WTC11 (cell line): ENCODE measurements at regions not wholly inside any gene's neighbourhood (a gene's known extent, or its start where the extent isn't known, plus 50 kb on each side); places are given as distances from the start of the nearest gene placed in this dataset.

ENCODE experiments used
- ATAC-seq: fragments of 200-7000 bp; cut with Tn5 transposase; 2 replicates; pipeline ENCODE4 v1.10.0; 2021; ENCODE audit warnings: mild to moderate bottlenecking, moderate library complexity
- CTCF ChIA-PET: fragments of 300-600 bp; sonication (Branson Sonifier 250); formaldehyde crosslinking; loops from one replicate; lab custom pipeline; 2021; ENCODE audit warnings: antibody characterized with exemption; lab: Charles Lee
- POLR2A ChIA-PET: fragments of 350-600 bp; sonication (Branson Sonifier 250); formaldehyde crosslinking; loops from one replicate; lab custom pipeline; 2021; ENCODE audit warnings: antibody characterized with exemption; lab: Charles Lee
- DNase-seq: peaks from one replicate; pipeline ENCODE4 v3.0.0; 2021; ENCODE audit warnings: low spot score
- H3K27ac Mint-ChIP-seq: 2 replicates; pipeline ENCODE4 v1.8.0; 2021; ENCODE audit warnings: mixed read lengths
- H3K27me3 Mint-ChIP-seq: 2 replicates; pipeline ENCODE4 v1.8.0; 2021; ENCODE audit warnings: low read depth, mild to moderate bottlenecking, moderate library complexity, mixed read lengths
- H3K36me3 Mint-ChIP-seq: 2 replicates; pipeline ENCODE4 v1.8.0; 2021; ENCODE audit warnings: mixed read lengths
- H3K4me1 Mint-ChIP-seq: 2 replicates; pipeline ENCODE4 v1.8.0; 2022; ENCODE audit warnings: mixed read lengths
- H3K4me3 Mint-ChIP-seq: 2 replicates; pipeline ENCODE4 v1.8.0; 2021; ENCODE audit warnings: mild to moderate bottlenecking, moderate library complexity, mixed read lengths
- H3K9me3 Mint-ChIP-seq: 2 replicates; pipeline ENCODE4 v1.8.0; 2021; ENCODE audit warnings: mixed read lengths
- ATF1 ChIP-seq: sonication (generic); formaldehyde crosslinking; IDR thresholded peaks from 2 replicates; pipeline ENCODE4 v1.8.1; 2023; ENCODE audit warnings: mild to moderate bottlenecking, moderate library complexity, missing genetic modification reagents
- ATF2 ChIP-seq: sonication (generic); formaldehyde crosslinking; IDR thresholded peaks from 2 replicates; pipeline ENCODE4 v1.8.1; 2022; ENCODE audit warnings: low read depth, missing genetic modification reagents, borderline replicate concordance
- ATF3 ChIP-seq: sonication (generic); formaldehyde crosslinking; conservative IDR thresholded peaks from 2 replicates; pipeline ENCODE4 v1.8.1; 2022; ENCODE audit warnings: mild to moderate bottlenecking, missing genetic modification reagents
- ELF4 ChIP-seq: sonication (generic); formaldehyde crosslinking; IDR thresholded peaks from 2 replicates; pipeline ENCODE4 v1.8.1; 2022; ENCODE audit warnings: low read depth, mild to moderate bottlenecking, moderate library complexity, missing genetic modification reagents
- GTF2I ChIP-seq: fragments of 250-450 bp; sonication (Bioruptor Pico); conservative IDR thresholded peaks from 2 replicates; pipeline ENCODE4 v1.4.0; 2021; ENCODE audit warnings: mild to moderate bottlenecking
- HMGXB4 ChIP-seq: sonication (generic); formaldehyde crosslinking; IDR thresholded peaks from 2 replicates; pipeline ENCODE4 v1.8.1; 2023; ENCODE audit warnings: mild to moderate bottlenecking, moderate library complexity, missing genetic modification reagents
- MAX ChIP-seq: sonication (generic); formaldehyde crosslinking; IDR thresholded peaks from 2 replicates; pipeline ENCODE4 v1.8.0; 2022; ENCODE audit warnings: mild to moderate bottlenecking, missing genetic modification reagents
- MLX ChIP-seq: sonication (generic); formaldehyde crosslinking; IDR thresholded peaks from 2 replicates; pipeline ENCODE4 v1.8.1; 2023; ENCODE audit warnings: mild to moderate bottlenecking, missing genetic modification reagents, moderate library complexity
- MYBL2 ChIP-seq: sonication (generic); formaldehyde crosslinking; IDR thresholded peaks from 2 replicates; pipeline ENCODE4 v1.8.1; 2023; ENCODE audit warnings: mild to moderate bottlenecking, moderate library complexity, missing genetic modification reagents
- NFATC4 ChIP-seq: fragments of 250-450 bp; sonication (Bioruptor Pico); IDR thresholded peaks from 2 replicates; pipeline ENCODE4 v1.9.0; 2021; ENCODE audit warnings: mild to moderate bottlenecking
- NR1H2 ChIP-seq: sonication (generic); formaldehyde crosslinking; IDR thresholded peaks from 2 replicates; pipeline ENCODE4 v1.9.0; 2021; ENCODE audit warnings: mild to moderate bottlenecking, moderate library complexity, missing genetic modification reagents
- PRDM15 ChIP-seq: sonication (generic); formaldehyde crosslinking; IDR thresholded peaks from 2 replicates; pipeline ENCODE4 v1.8.0; 2022; ENCODE audit warnings: missing genetic modification reagents
- PREB ChIP-seq: sonication (generic); formaldehyde crosslinking; IDR thresholded peaks from 2 replicates; pipeline ENCODE4 v1.8.1; 2022; ENCODE audit warnings: mild to moderate bottlenecking, missing genetic modification reagents, moderate library complexity, borderline replicate concordance
- RORB ChIP-seq: fragments of 250-450 bp; sonication (Bioruptor Pico); IDR thresholded peaks from 2 replicates; pipeline ENCODE4 v1.9.0; 2021; ENCODE audit warnings: mild to moderate bottlenecking
- TEAD1 ChIP-seq: sonication (generic); formaldehyde crosslinking; IDR thresholded peaks from 2 replicates; pipeline ENCODE4 v1.8.0; 2022; ENCODE audit warnings: mild to moderate bottlenecking, missing genetic modification reagents
- TP53 ChIP-seq: sonication (generic); formaldehyde crosslinking; IDR thresholded peaks from 2 replicates; pipeline ENCODE4 v1.8.1; 2023; ENCODE audit warnings: mild to moderate bottlenecking, missing genetic modification reagents
- ZNF121 ChIP-seq: sonication (generic); formaldehyde crosslinking; IDR thresholded peaks from 2 replicates; pipeline ENCODE4 v1.8.0; 2023; ENCODE audit warnings: missing genetic modification reagents
- TF ChIP-seq, protein P1 (sequence below): sonication (generic); formaldehyde crosslinking; IDR thresholded peaks from 2 replicates; pipeline ENCODE4 v1.8.0; 2023; ENCODE audit warnings: mild to moderate bottlenecking, missing genetic modification reagents
- TF ChIP-seq, protein P2 (sequence below): sonication (generic); formaldehyde crosslinking; IDR thresholded peaks from 2 replicates; pipeline ENCODE4 v1.8.1; 2022; ENCODE audit warnings: low read depth, mild to moderate bottlenecking, moderate library complexity, missing genetic modification reagents, borderline replicate concordance

DNA sequence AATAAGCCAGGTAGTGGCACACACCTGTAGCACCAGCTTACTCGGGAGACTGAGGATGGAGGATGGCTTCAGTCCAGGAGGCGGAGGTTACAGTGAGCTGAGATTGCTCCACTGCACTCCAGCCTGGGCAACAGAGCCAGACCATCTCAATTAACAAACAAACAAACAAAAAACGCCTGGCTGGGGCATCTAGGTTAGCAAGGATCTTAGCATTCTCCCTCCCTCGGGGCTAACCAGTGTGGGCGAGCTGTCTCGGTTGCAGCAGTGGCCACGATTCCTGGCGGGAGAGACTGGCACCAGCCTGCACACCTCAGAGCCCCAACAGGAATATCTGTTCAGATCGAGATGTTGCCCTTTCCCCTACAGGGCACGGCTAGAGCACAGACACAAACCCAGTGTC lies 91.3 kb upstream of the KCTD7 start (continued):
- TF ChIP-seq HMGXB4 (CRISPR knock-in tag) (no peak), ELF4 (CRISPR knock-in tag) (no peak), MYBL2 (CRISPR knock-in tag) (no peak), TEAD1 (CRISPR knock-in tag) (no peak), MLX (CRISPR knock-in tag) (no peak), PRDM15 (CRISPR knock-in tag) (no peak), ATF1 (CRISPR knock-in tag) (no peak), ZNF121 (CRISPR knock-in tag) (no peak), RORB (CRISPR knock-in tag) (no peak), PREB (no peak), NFATC4 (no peak), MAX (no peak), TP53 (CRISPR knock-in tag) (no peak), NR1H2 (CRISPR knock-in tag) (no peak)
- TF ChIP-seq, protein P1, sequence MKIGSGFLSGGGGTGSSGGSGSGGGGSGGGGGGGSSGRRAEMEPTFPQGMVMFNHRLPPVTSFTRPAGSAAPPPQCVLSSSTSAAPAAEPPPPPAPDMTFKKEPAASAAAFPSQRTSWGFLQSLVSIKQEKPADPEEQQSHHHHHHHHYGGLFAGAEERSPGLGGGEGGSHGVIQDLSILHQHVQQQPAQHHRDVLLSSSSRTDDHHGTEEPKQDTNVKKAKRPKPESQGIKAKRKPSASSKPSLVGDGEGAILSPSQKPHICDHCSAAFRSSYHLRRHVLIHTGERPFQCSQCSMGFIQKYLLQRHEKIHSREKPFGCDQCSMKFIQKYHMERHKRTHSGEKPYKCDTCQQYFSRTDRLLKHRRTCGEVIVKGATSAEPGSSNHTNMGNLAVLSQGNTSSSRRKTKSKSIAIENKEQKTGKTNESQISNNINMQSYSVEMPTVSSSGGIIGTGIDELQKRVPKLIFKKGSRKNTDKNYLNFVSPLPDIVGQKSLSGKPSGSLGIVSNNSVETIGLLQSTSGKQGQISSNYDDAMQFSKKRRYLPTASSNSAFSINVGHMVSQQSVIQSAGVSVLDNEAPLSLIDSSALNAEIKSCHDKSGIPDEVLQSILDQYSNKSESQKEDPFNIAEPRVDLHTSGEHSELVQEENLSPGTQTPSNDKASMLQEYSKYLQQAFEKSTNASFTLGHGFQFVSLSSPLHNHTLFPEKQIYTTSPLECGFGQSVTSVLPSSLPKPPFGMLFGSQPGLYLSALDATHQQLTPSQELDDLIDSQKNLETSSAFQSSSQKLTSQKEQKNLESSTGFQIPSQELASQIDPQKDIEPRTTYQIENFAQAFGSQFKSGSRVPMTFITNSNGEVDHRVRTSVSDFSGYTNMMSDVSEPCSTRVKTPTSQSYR = no peak

DNA sequence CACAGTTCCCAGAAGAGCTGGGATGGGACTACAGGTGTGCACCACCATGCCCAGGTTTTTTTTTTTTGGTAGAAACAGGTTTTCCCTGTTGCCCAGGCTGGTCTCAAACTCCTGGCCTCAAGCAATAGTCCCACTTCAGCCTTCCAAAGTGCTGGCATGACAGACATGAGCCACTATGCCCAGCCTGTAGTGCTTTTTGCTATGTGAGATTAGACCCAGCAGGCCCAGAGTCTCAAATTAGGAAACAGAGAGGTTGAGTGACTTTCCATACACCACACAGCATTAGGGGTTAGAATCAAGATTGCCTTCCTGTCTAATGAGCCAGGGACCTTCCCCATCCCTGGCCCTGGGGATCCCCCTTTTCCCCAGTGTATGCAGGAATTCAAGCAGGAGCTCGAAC lies 90.8 kb upstream of the KCTD7 start:
- no peak overlapping the region for H3K27ac Mint-ChIP-seq
- ATAC-seq (no peak), DNase-seq (no peak)
- no peaks in the 10 kb centered on the region for H3K27me3 Mint-ChIP-seq
- ChIA-PET POLR2A (interaction anchor here (0.7 kb wide), 1 partner anchor 440 kb away, joined by 5 read pairs; no protein-coding TSS in a partner anchor), CTCF (no interaction called here)
- H3K36me3 Mint-ChIP-seq = peaks cover 5% of the 10 kb centered on the region
- no peak overlapping the region for H3K4me3 Mint-ChIP-seq
- peaks cover 9% of the 10 kb centered on the region for H3K4me1 Mint-ChIP-seq
- H3K9me3 Mint-ChIP-seq = no peaks in the 10 kb centered on the region
- no peak for TF ChIP-seq HMGXB4 (CRISPR knock-in tag)
- TF ChIP-seq, protein P2, sequence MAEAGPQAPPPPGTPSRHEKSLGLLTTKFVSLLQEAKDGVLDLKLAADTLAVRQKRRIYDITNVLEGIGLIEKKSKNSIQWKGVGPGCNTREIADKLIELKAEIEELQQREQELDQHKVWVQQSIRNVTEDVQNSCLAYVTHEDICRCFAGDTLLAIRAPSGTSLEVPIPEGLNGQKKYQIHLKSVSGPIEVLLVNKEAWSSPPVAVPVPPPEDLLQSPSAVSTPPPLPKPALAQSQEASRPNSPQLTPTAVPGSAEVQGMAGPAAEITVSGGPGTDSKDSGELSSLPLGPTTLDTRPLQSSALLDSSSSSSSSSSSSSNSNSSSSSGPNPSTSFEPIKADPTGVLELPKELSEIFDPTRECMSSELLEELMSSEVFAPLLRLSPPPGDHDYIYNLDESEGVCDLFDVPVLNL (CRISPR knock-in tag) = no peak
- no peak for TF ChIP-seq GTF2I (CRISPR knock-in tag)
- no peak for TF ChIP-seq PREB
- TF ChIP-seq ATF3 (CRISPR knock-in tag) = no peak
- TF ChIP-seq ATF2 (CRISPR knock-in tag) = no peak
